Activated CD4-positive, alpha-beta T cell treated with anti-CD3 and anti-CD28 coated beads, Interleukin-2, amount 50 U/mL, for 48 hours (primary cell): ENCODE measurements at regions not wholly inside any gene's neighbourhood (a gene's known extent, or its start where the extent isn't known, plus 50 kb on each side); places are given as distances from the start of the nearest gene placed in this dataset.
A peak's percentile ranks its signal among the peaks of the same experiment; 100 is the strongest.
"Not testable (repeated sequence)": the region's sequence is repeated elsewhere in the genome, so short reads cannot be mapped to it uniquely, and the experiment has no call there.

ENCODE experiments used
- DNase-seq, 2 experiments: peaks; one replicate each; pipeline ENCODE4 v3.0.0-alpha.2; 2020

GRCh38 chr14:89514601-89515000, 97.6 kb upstream of the FOXN3 start:
- no peak for DNase-seq

DNA sequence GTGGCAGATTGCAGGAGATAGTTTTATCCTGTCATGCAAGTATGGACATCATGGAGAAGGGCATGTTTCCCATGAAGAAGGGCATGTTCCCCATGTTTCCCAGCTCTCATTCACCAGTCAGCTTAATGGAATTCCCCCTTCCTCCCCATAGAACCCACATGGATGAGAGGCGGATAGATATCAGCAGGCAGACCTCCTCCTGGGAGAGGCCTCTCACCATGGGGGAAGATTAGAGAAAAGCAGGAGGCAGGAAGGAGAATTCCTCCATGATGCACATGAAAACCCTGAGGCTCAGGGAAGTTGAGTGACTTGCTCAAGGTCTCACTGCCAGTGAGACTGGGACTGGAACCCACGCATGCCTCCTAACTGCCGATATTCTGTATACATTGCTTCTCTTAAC, 92.9 kb upstream of the FOXN3 start:
- no peak for DNase-seq

DNA sequence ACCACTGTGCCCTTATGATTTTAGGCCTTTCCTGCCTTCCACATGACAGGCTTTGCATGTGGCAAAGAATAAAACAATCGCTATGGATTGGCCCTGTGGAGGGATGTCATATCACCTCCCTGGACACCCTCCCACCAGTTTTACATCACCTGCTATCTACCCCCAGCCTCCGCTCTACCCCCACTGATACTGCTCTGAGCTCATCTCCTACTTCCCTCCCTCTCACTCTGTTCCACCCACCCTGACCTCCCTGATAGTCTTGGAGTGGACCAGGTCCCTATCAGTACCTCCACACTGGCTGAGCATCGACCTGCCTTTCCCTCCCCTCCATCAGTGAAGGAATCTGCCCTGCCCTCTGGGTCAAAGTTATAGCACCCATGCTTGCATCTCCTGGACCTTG, 91.8 kb upstream of the FOXN3 start:
- DNase-seq: no peak

- DNase-seq: no peak
Measured at GRCh38 chr14:89507926-89508460, 91.0 kb upstream of the FOXN3 start.

DNA sequence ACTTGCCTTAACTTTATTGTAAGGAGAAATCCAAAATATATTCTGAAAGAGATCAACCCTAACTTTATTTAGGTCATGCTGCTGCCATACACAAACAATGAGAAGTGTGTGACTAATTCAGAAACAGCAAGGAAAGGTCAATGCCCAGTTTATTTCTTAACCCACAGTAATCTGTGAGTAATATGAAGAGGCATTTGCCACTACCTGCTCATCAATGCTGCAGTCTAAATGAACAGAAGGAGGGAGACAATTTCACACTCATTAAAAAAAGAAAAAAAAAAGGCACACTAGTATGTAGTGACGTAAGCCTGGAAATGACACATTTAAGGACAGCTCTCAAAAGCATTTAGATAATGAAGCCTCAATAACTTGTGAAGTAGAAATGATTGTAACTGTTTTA, 90.5 kb upstream of the FOXN3 start:
- no peak for DNase-seq

- not testable (repeated sequence) for DNase-seq
Measured at GRCh38 chr14:89506891-89507452, 89.9 kb upstream of the FOXN3 start.

- peak; percentile 31 to 33 for DNase-seq
Measured at GRCh38 chr14:89504602-89505313, 87.7 kb upstream of the FOXN3 start.

DNA sequence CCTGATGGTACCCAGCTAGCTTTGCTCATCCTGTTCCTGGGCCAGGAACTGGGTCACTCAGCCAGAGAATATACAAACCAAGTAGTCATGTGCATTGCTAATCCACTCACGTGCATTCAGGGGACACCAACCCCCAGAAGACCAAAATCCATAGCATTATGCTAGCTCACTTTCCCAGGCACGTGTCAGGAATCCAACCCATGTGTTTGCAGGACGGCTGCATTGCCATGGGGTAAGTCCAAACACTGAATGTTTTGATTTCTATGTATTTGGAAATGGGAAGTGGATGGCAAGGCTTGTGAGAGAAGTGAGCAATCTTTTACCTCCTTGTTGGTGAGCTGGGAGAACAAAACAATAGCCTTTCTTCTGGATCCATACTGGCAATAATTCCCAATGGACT, 87.1 kb upstream of the FOXN3 start:
- no peak for DNase-seq

GRCh38 chr14:89503431-89503996, 86.5 kb upstream of the FOXN3 start:
- DNase-seq: no peak

- no peak for DNase-seq
Measured at GRCh38 chr14:89502966-89503365, 85.9 kb upstream of the FOXN3 start.

- no peak for DNase-seq
Measured at GRCh38 chr14:89501381-89501780, 84.3 kb upstream of the FOXN3 start.

- no peak for DNase-seq
Measured at GRCh38 chr14:89500303-89500702, 83.3 kb upstream of the FOXN3 start.

GRCh38 chr14:89498878-89499277, 81.8 kb upstream of the FOXN3 start:
- DNase-seq: no peak

DNA sequence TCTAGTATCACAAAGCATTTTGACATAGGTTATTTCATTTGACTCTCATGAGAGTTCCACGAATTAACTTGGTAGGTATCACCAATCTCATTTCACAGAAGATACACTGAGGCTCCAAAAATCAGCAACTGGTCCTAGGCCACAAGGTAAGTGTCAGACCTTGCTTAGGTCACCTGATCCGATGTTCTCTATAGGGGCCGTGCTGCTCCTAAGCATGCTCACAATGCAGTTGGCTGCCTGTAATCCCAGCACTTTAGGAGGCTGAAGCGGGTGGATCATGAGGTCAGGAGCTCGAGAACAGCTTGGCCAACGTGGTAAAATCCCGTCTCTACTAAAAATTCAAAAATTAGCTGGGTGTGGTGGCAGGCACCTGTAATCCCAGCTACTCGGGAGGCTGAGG, 78.7 kb upstream of the FOXN3 start:
- DNase-seq: no peak

GRCh38 chr14:89493877-89494634, 77.0 kb upstream of the FOXN3 start:
- no peak for DNase-seq

DNA sequence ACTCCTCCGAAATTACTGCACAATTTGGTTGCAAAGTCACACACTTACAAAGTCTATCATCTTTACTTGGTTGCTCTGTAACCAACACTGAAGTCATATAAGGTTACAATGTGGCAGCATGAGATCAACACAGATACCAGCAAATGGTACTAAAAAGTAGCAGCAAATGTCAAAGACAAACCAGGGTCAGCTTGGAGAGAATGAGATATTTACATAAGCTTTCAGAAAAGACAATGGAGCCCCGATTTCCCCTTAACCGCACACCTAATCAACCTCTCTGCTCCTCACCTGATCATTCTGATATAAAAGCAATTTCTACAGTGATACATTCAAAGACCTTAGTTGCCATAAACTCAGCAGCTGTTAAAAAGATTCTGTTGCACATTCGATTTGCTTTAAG, 76.4 kb upstream of the FOXN3 start:
- no peak for DNase-seq

- no peak for DNase-seq
Measured at GRCh38 chr14:89491711-89492381, 74.8 kb upstream of the FOXN3 start.

DNA sequence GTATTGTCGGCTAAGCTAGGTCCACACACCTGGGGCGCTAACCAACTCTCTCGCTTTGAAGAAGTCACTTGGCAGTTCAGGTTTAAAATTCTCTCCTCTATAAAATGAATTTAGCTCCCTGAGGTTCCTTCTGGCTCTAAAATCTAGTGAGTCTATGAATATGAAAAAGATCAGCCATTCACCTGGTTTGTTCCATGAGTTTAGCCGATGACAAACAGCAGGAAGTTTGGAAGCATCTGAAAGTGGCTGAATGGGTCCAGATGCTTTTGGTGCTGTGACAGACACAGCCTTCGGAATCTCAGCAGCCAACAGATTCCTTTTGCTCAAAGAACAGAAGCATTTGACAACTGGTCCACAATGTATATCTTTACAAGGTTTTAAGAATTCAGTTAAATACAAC, 73.4 kb upstream of the FOXN3 start:
- no peak for DNase-seq

DNA sequence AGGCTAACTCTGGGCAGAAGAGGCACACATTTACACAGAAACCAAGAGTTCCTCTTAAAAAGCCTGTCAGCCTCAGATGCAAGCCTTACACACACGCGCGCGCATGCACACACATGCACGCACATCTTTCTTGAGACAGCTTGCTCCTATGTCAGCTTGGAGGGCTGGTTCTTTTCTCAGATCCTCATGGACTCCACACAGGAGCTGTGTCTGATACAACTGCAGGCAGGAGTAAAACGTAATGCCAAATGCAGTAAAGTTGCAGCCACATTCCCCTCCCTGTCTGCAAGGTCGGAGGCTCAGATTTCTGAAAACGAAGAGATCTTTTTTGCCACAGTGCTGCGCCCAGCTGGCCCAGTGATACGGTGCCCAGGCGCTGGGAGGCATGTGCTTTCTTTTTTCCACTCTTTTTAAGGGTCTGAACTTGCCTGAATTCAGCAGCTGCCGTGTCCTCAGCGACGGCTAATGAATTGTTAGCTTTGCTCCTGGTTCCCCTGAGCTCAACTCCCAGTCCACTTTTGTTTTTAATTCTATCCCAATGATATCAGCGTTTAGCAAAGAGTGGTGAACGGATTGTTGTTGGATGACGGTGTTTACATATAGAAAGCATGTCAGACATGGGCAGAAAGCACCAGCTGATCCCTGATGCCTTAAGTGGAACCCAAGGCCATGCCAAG, 72.9 kb upstream of the FOXN3 start:
- no peak for DNase-seq

- DNase-seq: no peak
Measured at GRCh38 chr14:89486961-89487360, 69.9 kb upstream of the FOXN3 start.

DNA sequence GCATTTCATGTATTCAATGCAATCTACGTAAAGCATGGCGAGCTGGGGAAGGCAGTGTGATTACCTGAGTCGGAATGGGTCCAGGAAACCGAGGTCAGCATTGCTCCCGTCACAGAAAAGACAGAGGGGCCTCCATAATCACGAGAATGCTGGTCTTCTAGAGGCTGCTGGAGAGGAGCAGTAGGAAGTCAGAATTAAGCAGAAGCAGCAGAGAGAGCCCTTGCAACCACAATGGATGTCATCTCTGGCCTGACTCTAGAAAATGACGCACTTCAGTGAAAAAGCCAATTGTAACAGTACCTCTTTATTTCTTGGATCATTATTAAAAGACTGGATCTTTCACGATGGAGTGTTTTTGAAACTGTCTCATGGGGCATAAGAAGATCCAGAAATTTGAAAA, 69.5 kb upstream of the FOXN3 start:
- no peak for DNase-seq

- no peak for DNase-seq
Measured at GRCh38 chr14:89485264-89485663, 68.2 kb upstream of the FOXN3 start.
